ENCODE measurements at regions not wholly inside any gene's neighbourhood (a gene's known extent, or its start where the extent isn't known, plus 50 kb on each side); places are given as distances from the start of the nearest gene placed in this dataset.

DNA sequence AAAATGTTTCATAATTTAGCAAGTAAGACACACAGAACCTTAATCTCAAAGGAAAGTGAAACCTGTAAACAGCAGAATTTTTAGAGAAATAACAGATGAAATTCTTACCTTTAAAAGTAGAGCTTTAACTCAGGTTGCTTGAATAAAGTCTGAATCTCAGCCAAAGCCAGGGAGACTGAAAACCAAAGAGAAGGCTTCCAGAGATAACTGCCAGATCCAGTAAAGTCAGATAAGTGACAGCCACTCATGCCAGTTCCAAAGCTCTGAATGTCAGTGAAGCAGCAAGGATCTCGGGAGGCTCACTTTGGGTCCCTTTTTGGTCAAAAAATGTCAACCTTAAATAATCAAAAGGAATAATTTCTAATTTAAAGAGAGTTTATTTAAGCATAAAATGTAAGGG, 199.9 kb upstream of the CHRM3 start:
- TF ChIP-seq PRRX2 (CRISPR knock-in tag; IDR thresholded peaks at IDR 0.05) (no peak), SP1 (CRISPR knock-in tag; conservative IDR thresholded peaks at IDR 0.05) (no peak), KAT7 (CRISPR knock-in tag; IDR thresholded peaks at IDR 0.05; ENCODE audit: borderline replicate concordance) (no peak), ZNF416 (CRISPR knock-in tag; IDR thresholded peaks at IDR 0.05) (no peak), MXD4 (CRISPR knock-in tag; IDR thresholded peaks at IDR 0.05; ENCODE audit: borderline replicate concordance) (no peak), NR3C1 (CRISPR knock-in tag; conservative IDR thresholded peaks at IDR 0.05; ENCODE audit: low read depth) (no peak)
- TF ChIP-seq, protein P1, sequence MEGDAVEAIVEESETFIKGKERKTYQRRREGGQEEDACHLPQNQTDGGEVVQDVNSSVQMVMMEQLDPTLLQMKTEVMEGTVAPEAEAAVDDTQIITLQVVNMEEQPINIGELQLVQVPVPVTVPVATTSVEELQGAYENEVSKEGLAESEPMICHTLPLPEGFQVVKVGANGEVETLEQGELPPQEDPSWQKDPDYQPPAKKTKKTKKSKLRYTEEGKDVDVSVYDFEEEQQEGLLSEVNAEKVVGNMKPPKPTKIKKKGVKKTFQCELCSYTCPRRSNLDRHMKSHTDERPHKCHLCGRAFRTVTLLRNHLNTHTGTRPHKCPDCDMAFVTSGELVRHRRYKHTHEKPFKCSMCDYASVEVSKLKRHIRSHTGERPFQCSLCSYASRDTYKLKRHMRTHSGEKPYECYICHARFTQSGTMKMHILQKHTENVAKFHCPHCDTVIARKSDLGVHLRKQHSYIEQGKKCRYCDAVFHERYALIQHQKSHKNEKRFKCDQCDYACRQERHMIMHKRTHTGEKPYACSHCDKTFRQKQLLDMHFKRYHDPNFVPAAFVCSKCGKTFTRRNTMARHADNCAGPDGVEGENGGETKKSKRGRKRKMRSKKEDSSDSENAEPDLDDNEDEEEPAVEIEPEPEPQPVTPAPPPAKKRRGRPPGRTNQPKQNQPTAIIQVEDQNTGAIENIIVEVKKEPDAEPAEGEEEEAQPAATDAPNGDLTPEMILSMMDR (IDR thresholded peaks at IDR 0.05) = no peak
- TF ChIP-seq, protein P2, sequence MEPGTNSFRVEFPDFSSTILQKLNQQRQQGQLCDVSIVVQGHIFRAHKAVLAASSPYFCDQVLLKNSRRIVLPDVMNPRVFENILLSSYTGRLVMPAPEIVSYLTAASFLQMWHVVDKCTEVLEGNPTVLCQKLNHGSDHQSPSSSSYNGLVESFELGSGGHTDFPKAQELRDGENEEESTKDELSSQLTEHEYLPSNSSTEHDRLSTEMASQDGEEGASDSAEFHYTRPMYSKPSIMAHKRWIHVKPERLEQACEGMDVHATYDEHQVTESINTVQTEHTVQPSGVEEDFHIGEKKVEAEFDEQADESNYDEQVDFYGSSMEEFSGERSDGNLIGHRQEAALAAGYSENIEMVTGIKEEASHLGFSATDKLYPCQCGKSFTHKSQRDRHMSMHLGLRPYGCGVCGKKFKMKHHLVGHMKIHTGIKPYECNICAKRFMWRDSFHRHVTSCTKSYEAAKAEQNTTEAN (CRISPR knock-in tag; IDR thresholded peaks at IDR 0.05) = no peak
- TF ChIP-seq, protein P3, sequence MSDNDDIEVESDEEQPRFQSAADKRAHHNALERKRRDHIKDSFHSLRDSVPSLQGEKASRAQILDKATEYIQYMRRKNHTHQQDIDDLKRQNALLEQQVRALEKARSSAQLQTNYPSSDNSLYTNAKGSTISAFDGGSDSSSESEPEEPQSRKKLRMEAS (CRISPR knock-in tag; IDR thresholded peaks at IDR 0.05) = no peak
- TF ChIP-seq, protein P4, sequence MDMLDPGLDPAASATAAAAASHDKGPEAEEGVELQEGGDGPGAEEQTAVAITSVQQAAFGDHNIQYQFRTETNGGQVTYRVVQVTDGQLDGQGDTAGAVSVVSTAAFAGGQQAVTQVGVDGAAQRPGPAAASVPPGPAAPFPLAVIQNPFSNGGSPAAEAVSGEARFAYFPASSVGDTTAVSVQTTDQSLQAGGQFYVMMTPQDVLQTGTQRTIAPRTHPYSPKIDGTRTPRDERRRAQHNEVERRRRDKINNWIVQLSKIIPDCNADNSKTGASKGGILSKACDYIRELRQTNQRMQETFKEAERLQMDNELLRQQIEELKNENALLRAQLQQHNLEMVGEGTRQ (CRISPR knock-in tag; IDR thresholded peaks at IDR 0.05) = no peak
